ENCODE measurements at regions not wholly inside any gene's neighbourhood (a gene's known extent, or its start where the extent isn't known, plus 50 kb on each side); places are given as distances from the start of the nearest gene placed in this dataset.
"Not testable (repeated sequence)": the region's sequence is repeated elsewhere in the genome, so short reads cannot be mapped to it uniquely, and the experiment has no call there.

DNA sequence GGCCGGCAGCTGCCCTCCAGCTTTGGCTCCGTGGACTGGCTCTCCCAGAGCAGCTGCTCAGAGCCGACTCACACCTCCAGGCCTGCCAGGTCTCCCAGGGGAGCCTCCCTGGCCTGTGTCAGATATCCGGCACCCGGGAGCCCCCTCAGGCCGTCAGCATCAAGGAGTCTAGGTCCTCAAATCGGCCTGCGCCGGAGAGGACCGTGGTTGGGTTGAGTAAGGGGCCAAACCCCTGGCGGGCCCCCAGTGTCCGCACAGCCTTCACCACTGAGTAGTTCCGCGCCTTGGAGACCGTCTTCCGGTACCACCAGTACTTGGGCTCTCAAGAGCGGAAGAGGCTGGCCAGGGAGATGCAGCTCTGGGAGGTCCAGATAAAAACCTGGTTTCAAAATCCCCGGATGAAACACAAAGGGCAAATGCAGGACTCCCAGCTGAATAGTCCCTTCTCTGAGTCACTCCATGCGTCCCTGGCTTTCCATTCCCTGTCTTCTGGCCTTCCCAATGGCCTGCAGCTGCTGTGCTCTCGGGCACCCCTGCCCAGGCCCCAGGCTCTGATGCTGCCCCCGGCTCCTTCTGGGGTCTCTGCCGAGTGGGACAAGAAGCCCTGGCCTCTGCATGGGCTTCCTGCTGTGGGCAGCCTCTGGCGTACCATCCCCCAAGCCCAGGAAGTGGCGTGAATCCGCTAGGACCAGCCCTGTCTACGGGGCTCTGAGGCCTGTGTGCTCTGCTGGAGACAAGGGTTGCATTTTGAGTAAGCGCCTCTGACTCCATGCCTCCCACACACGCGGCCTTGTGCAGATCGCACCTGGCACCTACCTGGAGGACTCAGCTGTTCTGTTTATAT, 245.1 kb upstream of the ATXN7L3B start:
- no peak for DNase-seq

DNA sequence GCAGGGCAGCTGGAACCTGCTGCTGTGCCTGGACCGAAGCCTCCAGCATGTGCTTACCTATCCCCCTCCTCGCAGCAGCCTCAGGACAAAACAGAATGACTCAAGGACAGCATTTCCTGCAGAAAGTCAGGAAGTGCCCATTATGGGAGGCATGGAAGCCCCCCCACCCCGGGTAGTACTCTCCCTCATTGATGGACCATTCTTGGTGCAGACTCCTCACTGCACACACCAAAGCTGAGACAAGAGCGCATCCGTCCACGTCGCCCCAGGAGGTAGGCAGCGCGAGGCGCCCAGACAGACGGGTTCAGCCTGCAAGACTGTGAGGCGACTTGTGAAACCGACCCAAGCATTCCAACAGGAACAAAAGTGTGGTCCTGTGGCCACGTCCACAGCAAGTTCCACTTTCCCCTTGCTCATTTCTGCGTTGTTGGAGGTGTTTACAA, 243.9 kb upstream of the ATXN7L3B start:
- DNase-seq: no peak

DNA sequence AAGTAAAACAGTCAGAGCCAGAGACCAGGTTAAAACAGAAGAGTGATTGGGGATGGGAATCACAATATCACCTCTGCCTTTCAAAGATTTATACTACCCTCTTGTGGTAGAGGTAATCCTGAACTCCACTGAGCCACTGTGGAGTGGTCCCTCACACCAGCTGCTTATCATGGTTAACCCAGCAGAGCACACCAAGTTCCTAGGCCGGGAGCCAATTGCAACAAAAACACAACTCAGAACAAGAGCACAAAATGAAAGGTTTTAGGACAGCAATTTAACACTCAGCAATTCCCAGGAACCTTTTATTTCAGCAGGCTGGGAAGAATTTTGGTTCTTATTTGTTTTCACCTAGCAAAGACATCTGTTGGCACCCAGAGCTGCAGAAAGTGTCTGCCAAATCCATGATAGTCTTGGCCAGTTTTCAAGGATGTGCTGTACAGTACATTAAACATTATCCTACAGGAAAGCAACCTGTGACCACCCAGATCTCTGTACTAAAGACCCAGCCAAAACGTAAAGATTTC, 220.5 kb upstream of the ATXN7L3B start:
- peak; percentile 71 for DNase-seq

DNA sequence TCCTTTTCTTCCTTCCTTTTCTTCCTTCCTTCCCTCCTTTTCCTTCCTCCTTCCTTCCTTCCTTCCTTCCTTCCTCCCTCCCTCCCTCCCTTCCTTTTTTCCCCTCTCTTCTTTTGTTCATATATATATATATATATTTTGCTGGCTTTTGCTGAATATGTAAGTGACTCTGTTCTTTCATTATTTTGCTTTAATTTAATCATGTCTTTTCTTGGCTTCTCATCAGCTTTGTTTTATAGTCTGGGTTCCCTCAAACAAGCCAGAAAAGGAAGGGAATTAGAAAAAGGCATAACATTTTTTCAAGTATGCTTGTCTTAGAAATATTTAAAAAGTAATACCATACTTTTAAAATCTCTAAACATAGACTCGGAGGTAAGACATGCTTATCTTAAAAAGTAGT, 219.9 kb upstream of the ATXN7L3B start:
- no peak for DNase-seq

DNA sequence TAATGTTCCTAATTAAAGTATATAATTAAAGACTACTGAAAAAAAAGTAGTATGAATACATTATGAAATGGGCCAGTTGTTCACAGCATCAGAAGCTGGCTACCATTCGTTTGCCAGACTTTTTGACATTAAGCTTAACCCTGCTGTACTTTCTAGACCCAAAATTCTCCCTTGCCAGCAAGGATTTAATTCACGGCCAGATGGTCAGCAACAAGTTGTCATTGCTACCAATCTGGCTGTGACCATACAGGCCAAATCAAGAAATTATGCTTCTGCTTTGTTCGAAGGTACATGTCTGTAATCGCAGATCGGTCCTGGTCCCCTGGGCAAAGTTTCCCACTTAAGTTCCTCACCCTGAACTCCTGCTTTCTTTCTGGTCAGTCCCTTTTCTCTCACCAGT, 217.7 kb upstream of the ATXN7L3B start:
- no peak for DNase-seq

DNA sequence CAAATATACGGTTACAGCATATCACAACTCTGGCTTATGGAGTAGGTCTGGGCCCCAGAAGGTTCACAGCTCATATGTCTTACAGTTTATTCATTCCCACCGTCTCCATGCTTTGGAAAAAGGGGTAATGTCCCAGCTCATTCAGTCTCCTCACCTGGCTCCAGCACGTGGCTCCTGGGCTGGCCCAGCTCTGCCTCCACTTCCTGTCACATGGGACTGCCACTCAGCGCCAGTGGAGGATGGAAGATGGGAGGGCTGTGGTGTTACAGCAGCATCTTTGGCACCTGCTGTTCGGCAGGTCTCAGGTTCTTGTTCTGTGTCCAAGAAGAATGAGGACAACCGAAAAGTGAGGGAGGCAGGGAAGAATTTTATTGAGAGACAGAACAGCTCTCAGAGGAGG, 216.3 kb upstream of the ATXN7L3B start:
- DNase-seq: no peak

DNA sequence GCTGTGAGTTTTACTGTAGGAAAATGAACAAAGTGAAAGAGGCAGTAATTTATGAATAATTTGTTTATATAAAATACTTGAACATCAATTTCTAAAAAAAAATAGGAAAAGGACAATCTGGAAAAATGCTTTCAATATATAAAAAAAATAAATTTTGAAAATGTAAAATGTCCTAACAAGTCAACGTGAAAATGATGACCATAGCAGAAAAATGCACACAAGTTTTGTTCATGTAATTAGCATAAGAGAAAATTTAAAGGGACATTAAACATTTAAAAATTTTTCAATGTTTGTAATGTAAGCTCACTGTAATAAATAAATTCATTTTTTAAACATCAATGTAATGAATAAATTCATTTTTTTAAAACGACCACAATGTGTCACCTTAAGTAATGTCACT, 214.8 kb upstream of the ATXN7L3B start:
- no peak for DNase-seq

DNA sequence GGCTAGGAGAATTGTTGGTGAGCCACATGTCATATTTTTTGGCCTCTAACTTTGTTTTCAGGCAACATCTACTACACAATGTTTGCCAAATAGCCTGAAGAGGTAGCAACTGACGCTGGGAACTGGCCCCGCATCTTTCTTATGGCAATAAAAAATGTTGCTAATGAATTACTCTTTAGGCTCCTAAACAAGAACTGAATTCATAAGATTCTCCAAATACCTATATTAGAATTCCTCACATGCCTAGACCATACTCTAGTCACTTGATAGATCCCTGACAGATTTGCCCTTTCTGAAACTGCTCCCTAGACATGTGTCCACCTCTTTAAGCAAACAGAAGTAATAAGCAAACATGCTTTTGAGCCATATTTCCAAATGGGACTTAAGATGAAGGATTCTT, 209.0 kb upstream of the ATXN7L3B start:
- DNase-seq: no peak

DNA sequence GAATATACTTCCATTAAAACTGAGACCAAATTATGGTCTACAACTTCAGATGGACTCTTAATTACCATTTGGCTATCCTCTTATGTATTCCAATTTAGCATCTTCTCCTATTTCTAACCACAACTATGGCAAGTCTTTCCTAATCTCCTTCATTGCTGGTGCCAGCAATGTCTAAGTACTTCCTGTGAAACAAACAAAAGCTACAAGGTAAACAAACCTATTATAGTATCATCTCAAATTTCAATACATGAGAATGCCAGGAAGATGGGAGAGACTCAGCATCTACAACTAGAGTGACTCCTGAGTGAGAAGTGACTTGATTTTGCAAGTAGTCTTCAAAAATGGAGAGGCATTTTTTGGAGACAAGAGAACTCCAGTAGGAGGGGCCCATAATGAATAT, 202.9 kb upstream of the ATXN7L3B start:
- DNase-seq: no peak

DNA sequence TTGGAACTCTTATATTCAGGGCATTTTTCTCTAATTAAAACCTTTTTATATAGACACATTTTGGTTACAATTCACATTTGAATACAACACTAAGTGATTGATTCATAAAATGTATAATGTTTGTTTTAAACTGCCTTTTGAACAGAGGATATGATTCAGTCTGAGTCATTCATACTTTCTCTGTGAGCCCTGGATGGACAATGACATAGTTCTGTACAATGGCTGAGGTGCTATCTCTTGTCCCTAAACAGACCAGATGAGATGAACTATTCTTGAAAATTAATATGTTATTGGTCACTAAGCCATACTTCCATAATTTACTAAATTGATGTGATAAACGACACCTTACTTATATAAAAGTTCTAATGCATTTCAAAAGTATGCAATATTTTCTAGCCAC, 199.7 kb upstream of the ATXN7L3B start:
- no peak for DNase-seq

DNA sequence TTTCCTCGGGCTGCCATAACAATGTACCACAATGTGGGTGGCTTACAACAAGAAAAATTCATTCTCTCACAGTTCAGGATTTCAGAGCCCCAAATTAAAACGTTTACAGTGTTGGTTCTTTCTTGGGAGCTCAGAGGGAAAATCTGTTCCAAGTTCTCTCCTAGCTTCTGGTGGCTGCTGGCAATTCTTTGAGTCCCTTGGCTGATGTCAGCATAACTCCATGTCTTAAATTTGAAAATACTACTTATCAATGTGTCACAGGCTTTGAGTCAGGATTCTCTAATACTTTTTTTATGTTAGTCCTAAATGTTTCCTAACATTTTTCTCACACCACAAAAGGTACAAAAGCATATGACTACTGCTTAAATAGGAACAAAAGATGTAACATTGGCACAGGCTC, 198.4 kb upstream of the ATXN7L3B start:
- no peak for DNase-seq

DNA sequence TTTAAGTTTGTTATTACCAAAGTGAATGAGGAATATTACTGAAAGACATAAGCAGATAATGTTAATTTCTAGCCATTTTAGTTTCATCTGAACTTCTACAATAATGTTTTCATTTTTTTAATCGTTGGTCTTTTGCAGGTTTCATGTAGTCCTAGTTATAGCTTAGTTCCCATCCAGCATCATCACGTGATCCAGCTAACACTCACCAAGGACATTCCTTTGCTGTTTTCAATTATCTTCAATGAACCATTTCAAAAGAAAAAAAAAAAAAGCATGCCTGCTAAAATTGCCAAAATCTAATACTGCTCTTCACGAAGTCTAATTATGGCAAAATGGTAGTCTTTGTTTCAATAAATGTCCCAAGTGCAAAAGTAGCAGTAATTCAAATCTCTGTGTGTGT, 187.7 kb upstream of the ATXN7L3B start:
- no peak for DNase-seq

DNA sequence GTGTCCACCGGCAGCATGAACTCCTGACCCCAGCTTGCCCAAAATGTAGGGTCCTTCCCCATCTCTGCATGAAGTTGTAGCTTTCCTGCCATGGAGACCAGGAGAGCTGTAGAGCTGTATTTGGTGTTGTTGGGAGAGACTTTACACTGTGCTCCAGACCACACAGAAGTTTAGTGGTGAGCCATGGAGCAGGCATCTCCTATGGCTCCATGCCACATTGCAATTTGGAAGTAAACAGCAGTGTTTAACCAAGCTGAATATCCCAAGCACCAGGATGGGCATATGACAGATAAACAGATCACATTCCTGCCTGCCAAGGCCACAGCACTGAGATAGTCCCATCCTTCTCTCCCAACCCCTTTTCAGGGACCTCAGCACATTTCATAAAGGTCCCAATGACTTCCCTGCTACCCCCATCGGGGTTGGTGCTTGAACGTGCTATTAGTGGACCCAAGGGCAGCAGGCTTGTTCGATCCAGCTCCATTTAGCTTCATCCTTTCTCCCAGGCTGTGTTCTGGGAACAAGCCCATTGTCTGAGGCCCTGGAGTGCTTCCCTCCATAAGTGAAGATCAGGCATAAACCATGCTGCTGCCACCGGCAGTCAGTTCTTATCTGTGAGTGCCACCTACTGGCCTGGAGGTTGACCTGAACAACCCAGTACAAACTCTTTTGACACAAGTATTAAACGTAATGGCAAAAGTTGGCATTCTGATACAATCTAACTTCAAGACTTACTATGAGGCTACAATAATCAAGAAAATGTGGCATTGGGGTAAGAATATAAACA, 172.3 kb upstream of the ATXN7L3B start:
- no peak for DNase-seq

DNA sequence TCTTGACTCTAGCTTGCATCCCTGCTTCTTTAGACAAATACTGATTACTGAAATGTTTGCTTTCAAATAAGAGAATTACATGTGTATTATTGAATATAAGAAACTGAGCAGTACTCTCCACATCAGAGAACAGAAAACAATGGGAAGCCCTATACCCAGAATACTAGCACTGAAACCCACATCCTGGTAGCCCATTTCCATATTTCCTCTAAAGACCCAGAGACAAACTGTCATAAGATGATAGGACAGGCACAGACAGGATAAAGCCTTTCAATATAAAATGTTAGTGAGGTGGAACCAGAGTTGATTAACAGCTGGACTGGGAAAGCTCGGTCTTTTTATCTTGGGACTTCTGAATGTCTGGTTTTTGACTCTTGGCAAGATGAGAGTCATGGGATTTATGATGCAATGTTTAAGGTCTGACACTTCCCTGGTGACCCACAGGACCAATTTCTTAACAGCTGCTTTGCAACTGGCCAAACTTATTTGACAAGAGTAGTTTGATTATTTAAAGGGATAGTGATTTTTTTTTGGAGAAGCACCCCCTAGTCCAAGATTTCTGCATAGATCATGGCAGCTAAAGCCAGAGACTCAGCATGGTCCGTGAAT, 166.9 kb upstream of the ATXN7L3B start:
- DNase-seq: no peak

DNA sequence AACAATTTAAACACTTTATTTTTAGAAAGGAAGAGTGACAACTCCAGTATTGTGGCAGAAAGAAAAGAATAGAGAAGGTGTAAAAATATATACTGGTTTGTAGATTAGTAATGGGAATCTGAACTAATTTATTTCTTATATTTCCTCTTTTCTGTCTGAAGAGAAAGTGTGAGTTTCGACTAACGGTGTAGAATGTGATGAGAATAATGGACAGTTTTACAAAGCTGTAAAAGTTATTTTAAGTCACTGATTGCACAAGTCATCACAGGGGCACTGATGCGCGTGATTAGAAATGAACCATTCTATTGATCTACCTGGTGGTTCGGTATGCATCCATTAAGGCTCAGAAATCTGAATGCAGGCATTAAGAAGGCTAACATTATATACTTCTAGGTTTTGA, 158.5 kb upstream of the ATXN7L3B start:
- no peak for DNase-seq

DNA sequence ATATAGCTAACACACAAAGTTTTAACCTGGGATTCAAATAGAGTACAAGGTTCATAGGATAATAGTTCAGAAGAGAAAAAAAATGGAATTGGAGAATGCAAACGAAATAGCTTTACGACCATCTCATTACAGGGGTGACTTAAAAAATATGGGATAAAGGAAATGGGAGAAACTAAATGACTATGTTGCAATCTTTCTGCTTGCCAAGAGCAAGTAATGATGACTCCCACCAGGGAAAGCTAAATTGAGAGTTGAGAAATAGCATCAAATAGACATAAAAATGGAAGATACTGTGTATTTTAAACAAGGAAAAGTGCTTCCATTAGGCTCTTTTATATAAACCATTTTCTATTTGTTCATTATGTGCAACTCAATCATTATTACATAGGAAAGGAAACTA, 155.7 kb upstream of the ATXN7L3B start:
- DNase-seq: no peak

DNA sequence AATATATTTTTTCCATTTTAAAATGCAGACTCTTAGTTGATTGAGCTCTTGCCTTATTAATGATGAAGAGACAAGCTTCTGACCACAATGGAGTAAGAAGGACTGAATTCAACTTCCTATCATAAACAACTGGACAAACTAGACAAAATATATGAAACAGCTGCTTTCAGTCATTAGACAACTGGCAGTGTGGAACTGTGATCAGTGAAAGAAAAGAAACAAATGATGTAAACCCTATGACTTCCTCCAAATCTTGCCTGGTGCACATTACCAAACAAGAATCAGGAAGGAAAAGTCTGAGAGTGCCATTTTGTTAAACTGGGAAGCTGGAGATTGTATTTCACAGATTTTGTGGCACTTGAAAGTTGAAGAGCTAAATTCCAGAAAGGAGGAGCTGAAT, 154.7 kb upstream of the ATXN7L3B start:
- DNase-seq: no peak

DNA sequence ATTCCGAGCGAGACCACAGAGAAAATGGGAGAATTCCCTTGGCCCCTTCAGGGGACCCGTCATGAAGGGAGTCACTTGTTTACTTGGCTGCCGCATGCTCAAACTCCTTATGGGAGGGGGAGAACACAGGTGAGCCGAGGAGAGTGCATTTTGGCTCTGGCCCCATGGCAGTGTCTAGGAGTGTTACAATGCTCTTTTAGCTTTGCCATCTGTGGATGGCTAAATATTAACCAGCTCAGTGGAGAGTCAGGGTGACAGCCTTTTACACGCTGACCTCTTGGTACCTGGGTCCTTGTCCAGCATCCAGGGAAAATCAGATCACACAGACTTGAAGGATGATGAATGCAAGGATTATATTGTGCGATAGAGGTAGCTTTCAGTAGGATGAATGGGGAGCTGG, 146.4 kb upstream of the ATXN7L3B start:
- DNase-seq: no peak

DNA sequence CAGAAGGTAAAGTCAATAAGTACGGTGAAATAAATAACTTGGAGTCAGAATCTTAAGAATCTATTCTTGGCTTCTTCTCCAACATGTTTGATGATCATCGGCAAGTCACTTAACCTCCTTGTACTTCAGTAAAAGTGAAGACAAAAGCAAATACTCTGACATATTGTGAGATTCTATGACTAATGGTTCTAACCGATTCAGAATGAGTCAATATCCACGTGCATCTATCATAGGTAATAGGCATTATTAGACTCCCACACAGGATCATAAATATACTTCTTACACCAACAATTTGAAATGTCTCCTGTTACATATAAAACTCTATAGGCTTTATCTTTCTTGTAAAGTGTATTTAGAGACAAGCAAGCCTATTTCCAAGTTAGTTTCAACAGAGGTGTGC, 144.4 kb upstream of the ATXN7L3B start:
- DNase-seq: no peak

DNA sequence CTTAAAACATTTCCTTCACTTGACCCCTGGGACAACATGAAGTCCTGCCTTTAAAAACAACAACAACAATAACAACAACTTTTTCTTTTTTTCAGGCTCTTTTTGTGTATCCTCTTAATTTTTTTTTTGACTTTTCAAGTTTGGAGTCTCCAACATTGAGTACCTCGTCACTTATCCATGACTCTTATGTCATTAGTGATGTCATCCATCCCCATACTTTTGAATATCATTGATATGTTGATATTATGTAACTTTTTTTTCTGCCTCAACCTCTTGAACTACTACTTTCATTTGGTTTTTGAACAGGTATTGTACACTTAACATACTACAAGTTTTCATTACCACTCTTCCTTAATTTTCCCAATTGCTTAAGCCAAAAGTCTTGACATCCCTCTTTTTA, 143.0 kb upstream of the ATXN7L3B start:
- DNase-seq: no peak

DNA sequence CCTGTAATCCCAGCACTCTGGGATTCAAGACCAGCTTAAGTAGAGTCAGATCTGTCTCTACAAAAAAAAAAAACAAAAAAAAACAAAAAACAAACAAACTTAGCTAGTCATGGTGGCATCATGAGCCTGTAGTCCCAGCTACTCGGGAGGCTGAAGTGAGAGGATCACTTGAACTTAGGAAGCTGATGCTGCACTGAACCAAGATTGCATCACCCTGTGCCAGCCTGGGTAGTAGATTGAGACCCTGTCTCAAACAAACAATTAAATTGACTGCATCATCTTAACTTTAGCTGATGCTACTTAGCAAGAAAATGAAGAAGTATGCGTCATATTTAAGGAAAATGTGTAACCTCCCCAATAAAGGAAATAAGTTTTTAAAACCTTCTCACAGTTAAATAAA, 136.6 kb upstream of the ATXN7L3B start:
- DNase-seq: no peak

DNA sequence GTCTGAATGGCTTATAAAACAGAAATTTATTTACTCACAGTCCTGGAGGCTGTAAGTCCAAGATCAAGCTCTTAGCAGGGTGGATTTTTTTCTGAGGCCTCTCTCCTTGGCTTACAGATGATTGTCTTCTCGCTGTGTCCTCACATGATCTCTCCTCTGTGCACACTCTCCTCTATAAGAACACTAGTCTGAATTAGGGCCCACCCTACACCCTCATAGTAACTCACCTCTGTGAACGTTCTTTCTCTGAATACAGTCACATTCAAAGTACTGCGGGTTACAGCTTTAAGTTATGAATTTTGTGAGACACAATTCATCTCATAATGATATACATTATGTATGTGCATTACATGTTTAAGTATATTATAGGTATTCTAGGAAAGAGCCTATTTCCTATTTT, 135.7 kb upstream of the ATXN7L3B start:
- no peak for DNase-seq

DNA sequence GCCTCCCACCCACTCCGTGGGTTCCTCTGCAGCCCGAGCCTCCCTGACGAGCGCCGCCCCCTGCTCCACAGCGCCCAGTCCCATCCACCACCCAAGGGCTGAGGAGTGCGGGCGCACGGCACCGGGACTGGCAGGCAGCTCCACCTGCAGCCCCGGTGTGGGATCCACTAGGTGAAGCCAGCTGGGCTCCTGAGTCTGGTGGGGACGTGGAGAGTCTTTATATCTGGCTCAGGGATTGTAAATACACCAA, 134.5 kb upstream of the ATXN7L3B start:
- not testable (repeated sequence) for DNase-seq

DNA sequence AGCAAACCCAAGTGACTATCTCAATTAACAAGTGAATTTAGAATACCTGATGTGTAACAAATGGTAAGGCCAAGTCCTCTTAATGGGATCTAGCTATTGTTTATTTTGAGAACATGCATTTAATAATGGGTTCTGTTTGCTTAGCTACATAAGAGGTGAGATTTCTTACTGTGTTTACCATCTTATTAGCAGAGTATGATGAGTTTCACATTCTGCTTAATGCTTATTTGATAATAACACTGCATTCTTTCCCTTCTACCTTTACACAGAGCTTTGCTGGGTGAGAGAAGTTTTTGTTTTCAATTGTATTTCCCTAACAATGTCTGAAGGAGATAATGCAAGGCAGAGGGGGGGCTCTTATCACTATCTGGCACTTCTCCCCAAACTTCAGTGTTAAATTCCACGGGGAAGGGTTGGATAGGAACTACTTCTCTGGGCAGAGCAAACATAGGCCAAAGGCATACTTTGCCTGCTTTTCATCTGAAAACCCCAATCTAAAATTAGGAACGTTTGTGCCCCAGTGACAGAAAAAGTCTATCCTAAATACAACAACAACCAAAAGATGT, 129.0 kb upstream of the ATXN7L3B start:
- DNase-seq: no peak
